KBM-7 (cell line): ENCODE measurements at regions not wholly inside any gene's neighbourhood (a gene's known extent, or its start where the extent isn't known, plus 50 kb on each side); places are given as distances from the start of the nearest gene placed in this dataset.

Experiments used
- DNase-seq: peaks from one replicate; pipeline ENCODE4 v3.0.0-alpha.2; 2015
- in situ Hi-C: fragments of 300-500 bp; cut with MboI; formaldehyde crosslinking; loops from 2 replicates; pipeline ENCODE4 v1.14.3; 2020; ENCODE audit warnings: low sequenced_read_pairs, low pct_unique_long_range_greater_than_20kb, mixed read lengths

DNA sequence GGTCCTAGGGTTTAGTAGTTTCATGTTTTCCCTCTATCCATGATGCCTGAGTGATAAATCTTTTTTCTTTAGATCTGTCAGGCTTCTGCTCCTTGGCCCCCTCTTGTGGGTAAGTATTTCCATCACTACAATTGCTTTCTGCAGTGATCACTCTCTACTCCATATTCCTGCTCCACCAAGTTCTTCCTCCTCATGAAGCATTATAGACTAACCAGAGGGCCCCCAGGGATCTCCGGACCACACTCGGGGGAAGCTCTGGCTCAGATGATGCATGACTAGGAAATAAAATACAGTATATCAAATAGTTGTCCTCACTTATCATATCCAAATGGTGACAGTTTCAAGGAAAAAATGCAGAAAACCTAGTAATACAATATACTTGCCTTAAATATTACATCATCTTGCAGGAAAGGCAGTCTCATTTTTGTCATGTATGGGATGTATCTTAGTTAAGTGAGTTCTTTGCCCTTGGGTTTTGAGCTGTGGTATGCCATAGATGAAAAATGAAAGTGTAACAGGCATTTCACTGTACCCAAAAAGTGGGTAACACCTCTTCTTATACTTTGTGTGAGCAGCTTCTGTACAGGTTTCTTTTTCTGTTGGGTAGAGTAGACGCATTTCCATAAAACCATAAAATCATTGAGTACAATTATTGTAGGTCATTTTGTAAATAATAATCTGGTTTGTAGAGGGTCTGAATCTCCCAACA lies 200.9 kb upstream of the EYA4 start:
- in situ Hi-C loops, result no loop called here
- DNase-seq, result peak; percentile 11

DNA sequence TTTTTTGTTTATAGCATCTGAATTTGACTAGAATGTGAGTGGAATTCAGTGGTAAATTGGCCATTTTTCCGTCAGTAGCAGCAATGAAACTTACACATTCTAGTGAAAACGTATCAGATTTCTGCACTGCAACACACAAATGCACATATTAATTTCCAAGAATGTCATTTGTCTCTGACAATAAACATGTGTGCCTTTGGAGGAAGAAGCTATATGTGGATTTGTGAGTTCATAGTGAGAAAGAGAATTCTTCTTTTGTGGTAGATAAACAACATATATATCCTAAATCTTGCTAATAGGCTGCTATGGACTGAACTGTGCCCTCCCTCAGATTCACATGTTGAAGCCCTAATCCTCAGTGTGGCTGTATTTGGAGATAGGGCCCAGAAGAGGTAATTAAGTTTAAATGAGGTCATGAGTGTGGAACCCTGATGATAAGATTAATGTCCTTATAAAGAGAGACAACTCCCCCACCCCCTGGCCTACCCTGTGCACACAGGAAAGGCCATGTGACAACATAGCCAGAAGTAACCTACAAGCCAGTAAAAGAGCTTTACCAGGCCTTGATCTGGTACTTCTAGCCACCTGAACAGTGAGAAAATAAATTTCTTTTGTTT lies 200.2 kb upstream of the EYA4 start:
- in situ Hi-C loops, result no loop called here

GRCh38 chr6:133042550-133043120 lies 198.5 kb upstream of the EYA4 start:
- DNase-seq, result no peak
- in situ Hi-C loops, result no loop called here

More for the DNA sequence above, 200.2 kb upstream of the EYA4 start:
- no peak for DNase-seq

- in situ Hi-C loops, result no loop called here
- no peak for DNase-seq
These were observed 194.6 kb upstream of the EYA4 start for GRCh38 chr6:133046576-133046975.

- in situ Hi-C loops, result no loop called here
- no peak for DNase-seq
These were observed 194.0 kb upstream of the EYA4 start for GRCh38 chr6:133047065-133047665.

DNA sequence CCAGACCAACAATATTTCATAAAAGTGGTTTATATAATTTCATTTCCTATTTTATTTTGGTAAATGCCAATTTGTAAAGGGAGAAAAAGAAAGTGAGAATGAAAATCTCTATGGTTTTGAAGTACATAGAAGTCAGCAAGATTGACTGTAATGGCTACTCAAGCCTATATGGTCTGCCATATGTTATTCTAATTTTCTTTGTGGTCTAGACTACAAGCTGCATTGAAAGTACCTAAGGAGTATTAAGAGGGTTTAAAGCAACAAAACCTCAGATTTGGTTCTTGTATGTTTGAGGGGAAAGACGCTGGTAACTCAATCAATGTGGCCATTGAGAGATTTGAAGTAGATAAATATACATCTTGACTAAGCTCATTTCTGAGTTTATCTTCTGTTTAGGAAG lies 193.5 kb upstream of the EYA4 start:
- in situ Hi-C loops, result no loop called here
- no peak for DNase-seq

- DNase-seq, result no peak
- in situ Hi-C loops, result no loop called here
These were observed 189.9 kb upstream of the EYA4 start for GRCh38 chr6:133051240-133051639.

- DNase-seq, result no peak
- in situ Hi-C loops, result no loop called here
These were observed 188.7 kb upstream of the EYA4 start for GRCh38 chr6:133052465-133052864.

DNA sequence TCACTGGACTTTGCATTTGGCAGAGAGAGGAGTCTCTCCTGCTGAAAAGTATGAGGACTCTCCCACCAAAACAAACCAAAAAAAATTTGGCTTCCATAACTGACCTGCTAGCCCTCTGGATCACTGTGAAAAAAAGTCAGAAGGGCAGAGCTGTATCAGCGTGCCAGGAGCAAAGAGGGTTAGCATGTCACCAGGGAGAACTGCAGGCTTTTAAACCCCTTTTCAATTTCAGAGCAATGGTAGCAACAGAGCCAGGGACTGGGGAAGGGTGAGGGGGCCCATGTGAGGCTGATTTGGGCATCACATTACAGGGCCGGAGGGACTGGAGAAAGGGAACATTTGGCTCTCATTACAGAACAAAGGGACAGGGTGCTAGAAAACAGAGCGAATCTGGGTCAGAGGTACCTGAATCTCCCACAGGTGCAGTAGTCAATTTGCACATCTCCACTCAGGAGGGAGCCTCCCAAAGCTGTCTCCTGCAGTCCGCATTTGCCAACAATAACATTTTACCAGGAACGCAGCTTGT lies 185.7 kb upstream of the EYA4 start:
- no peak for DNase-seq
- in situ Hi-C loops, result no loop called here

DNA sequence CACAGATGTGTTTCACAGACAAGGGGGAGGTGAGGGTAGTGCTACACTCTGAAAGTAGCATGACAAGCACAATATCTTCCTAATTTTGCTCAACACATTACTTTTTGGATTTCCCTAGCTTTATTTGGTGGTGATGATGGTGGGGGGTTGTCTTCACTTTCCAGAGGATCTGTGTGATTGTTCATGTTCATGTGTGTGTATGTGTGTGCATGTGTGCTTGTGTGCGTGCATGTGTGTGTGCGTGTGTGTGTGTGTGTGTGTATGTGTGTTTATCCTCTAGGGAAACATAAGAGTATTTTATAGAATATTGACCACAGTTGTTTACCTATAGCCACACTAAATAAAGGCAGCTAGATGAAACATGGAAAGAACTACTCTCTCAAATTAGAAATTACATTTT lies 183.8 kb upstream of the EYA4 start:
- no peak for DNase-seq
- in situ Hi-C loops, result no loop called here

DNA sequence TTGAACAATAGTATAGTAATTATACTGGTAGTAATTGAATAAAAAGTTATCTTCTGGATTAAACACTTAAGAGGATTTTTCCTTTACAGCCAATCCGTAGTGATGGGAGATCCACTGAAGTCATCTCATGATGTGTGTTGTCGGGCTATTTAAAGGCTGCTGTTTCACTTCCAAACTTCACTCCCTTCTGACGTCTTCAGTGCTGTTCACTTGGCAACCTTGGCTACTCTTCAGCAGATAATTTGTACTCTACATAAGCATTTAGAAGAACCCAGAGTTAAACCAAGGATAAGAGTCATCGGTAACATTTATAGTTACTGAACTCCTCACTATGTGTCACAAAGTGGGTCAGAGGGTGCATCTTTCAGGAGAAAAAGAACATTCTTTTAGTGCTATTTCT lies 179.1 kb upstream of the EYA4 start:
- no peak for DNase-seq
- in situ Hi-C loops, result no loop called here

GRCh38 chr6:133062696-133063306 lies 178.4 kb upstream of the EYA4 start:
- in situ Hi-C loops, result no loop called here
- no peak for DNase-seq

- in situ Hi-C loops, result no loop called here
- no peak for DNase-seq
These were observed 173.2 kb upstream of the EYA4 start for GRCh38 chr6:133067960-133068359.

- no peak for DNase-seq
- in situ Hi-C loops, result no loop called here
These were observed 170.6 kb upstream of the EYA4 start for GRCh38 chr6:133070410-133071043.

DNA sequence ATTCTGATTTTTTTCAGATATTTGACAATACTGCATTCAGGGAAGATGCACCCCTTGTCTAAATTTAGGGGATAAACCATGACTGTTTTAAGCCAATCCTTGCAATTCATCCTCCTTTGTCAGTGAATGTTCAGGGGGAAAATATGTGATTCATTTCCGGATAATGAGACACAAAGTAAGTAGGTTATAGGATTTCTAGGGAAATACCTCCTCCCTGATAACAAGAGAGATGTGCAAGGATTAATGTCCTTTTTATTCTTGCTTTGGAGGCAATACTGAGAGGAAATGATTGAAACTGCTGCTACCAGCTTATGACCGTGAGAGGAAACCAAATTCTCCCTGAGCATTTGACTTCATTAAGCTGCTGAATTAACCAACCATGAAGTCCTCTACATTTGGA lies 161.3 kb upstream of the EYA4 start:
- in situ Hi-C loops, result no loop called here

DNA sequence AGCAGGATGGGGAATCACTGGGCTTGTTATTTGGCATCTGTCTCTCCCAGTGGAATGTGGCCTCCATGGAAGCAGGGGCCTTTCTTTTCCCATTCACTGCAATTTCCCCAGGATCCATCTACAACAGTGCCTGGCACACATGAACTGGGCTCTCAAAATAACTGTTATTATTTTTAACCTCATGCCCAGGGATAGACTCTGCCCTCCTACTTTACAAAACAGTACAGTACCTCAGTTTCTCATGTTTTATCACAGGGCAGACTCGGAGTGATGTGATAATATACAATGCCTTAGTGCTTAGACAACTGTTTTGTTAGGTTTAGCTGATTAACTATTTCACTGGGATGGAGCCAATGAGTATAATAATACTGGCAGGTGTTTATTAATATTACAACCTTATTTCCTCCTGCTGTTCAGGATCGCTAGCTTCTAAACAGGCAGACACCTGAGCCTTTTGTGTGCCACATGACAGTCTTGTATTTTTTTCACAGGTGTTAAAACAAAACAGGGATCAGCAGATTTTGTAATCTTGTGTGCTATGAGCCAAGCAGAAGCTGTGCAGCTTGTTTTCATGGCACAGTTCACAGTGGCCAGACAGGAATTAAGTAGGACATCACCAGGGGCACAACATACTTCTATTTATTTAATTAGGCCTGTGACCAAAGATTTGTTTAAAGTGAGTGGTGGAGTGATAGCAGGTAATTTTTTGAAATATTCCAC lies 157.7 kb upstream of the EYA4 start:
- no peak for DNase-seq
- in situ Hi-C loops, result no loop called here

More for the DNA sequence above, 161.3 kb upstream of the EYA4 start:
- no peak for DNase-seq

GRCh38 chr6:133085471-133085870 lies 155.7 kb upstream of the EYA4 start:
- in situ Hi-C loops, result no loop called here
- no peak for DNase-seq

DNA sequence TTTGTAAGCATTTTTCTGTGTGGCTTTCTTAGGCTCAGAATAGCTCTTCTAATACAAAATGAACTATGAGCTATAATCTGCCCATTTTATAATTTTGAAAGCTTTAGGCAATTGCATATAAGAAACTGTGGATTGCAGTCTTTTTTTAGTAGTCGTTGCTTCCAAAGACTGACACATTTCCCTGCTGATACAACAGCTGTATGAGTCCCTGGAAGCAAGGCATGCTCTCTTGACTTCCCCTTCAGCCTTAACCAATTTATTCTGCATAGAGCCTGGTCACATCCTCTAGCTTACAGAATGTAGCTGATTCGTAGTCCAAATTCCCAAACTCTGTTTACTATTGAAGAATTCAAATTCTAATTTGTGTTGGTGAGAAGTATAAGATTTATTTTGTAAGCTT lies 155.3 kb upstream of the EYA4 start:
- DNase-seq, result no peak
- in situ Hi-C loops, result no loop called here
